NCI-H446 treated with DMSO at 0.1 percent for 48 hours (cell line): ENCODE measurements at regions not wholly inside any gene's neighbourhood (a gene's known extent, or its start where the extent isn't known, plus 50 kb on each side); places are given as distances from the start of the nearest gene placed in this dataset.
A peak's percentile ranks its signal among the peaks of the same experiment; 100 is the strongest.

Experiments
- DNase-seq: peaks from one replicate; lab custom pipeline; 2025; lab: John Stamatoyannopoulos, UW

- DNase-seq, result no peak
These were observed 219.1 kb downstream of the SOCS6 start for GRCh38 chr18:70507970-70508369.

- no peak for DNase-seq
These were observed 217.7 kb downstream of the SOCS6 start for GRCh38 chr18:70506511-70506910.

- no peak for DNase-seq
These were observed 214.2 kb downstream of the SOCS6 start for GRCh38 chr18:70503060-70503459.

GRCh38 chr18:70501358-70501757, 212.5 kb downstream of the SOCS6 start:
- DNase-seq, result no peak

GRCh38 chr18:70500748-70501147, 211.9 kb downstream of the SOCS6 start:
- no peak for DNase-seq

- peak; percentile 12 for DNase-seq
These were observed 210.4 kb downstream of the SOCS6 start for GRCh38 chr18:70499218-70499691.

GRCh38 chr18:70496353-70497294, 207.8 kb downstream of the SOCS6 start:
- DNase-seq, result no peak

- no peak for DNase-seq
These were observed 205.7 kb downstream of the SOCS6 start for GRCh38 chr18:70494524-70494923.

- DNase-seq, result no peak
These were observed 204.6 kb downstream of the SOCS6 start for GRCh38 chr18:70493461-70493860.

- no peak for DNase-seq
These were observed 203.0 kb downstream of the SOCS6 start for GRCh38 chr18:70491734-70492348.

GRCh38 chr18:70489986-70490933, 201.4 kb downstream of the SOCS6 start:
- DNase-seq, result peak; percentile 3

- no peak for DNase-seq
These were observed 200.7 kb downstream of the SOCS6 start for GRCh38 chr18:70489571-70489970.

GRCh38 chr18:70469916-70470315, 181.1 kb downstream of the SOCS6 start:
- no peak for DNase-seq

GRCh38 chr18:70468861-70469547, 180.2 kb downstream of the SOCS6 start:
- no peak for DNase-seq

- peak; percentile 11 for DNase-seq
These were observed 175.7 kb downstream of the SOCS6 start for GRCh38 chr18:70464343-70465114.

- no peak for DNase-seq
These were observed 174.2 kb downstream of the SOCS6 start for GRCh38 chr18:70463085-70463484.

GRCh38 chr18:70462078-70462439, 173.2 kb downstream of the SOCS6 start:
- no peak for DNase-seq

GRCh38 chr18:70461323-70462077, 172.7 kb downstream of the SOCS6 start:
- no peak for DNase-seq

- no peak for DNase-seq
These were observed 170.9 kb downstream of the SOCS6 start for GRCh38 chr18:70459731-70460130.

GRCh38 chr18:70459251-70459650, 170.4 kb downstream of the SOCS6 start:
- DNase-seq, result no peak
